Esophagus muscularis mucosa (tissue), 4 donors: ENCODE measurements at regions not wholly inside any gene's neighbourhood (a gene's known extent, or its start where the extent isn't known, plus 50 kb on each side); places are given as distances from the start of the nearest gene placed in this dataset.

ENCODE experiments used
- DNase-seq: peaks from one replicate; pipeline ENCODE4 v3.0.0-alpha.2; 2017; ENCODE audit errors: extremely low spot score
- H3K27ac ChIP-seq, 4 donors: fragments of 200-600 bp; sonication (generic); replicated peaks in 1 of 4; 1 replicate in 3 of 4; 2 replicates in 1 of 4; pipeline ENCODE4 v1.5.1; 2016 to 2019; ENCODE audit warnings: mild to moderate bottlenecking in 1 of 4
- H3K27me3 ChIP-seq, 4 donors: fragments of 200-600 bp; sonication (generic); one replicate each; pipeline versions ENCODE4 v1.5.1 to v1.6.0; 2016 to 2019
- H3K36me3 ChIP-seq, 4 donors: fragments of 200-600 bp; sonication (generic); one replicate each; pipeline ENCODE4 v1.5.1; 2016 to 2019
- H3K4me1 ChIP-seq, 4 donors: fragments of 200-600 bp; sonication (generic); one replicate each; pipeline ENCODE4 v1.5.1; 2016 to 2019
- H3K4me3 ChIP-seq, 4 donors: fragments of 200-600 bp; sonication (generic); 1 replicate in 2 of 4; 2 replicates in 2 of 4; pipeline ENCODE4 v1.5.1; 2016 to 2019; ENCODE audit warnings: mild to moderate bottlenecking in 4 of 4, moderate library complexity in 1 of 4
- H3K9me3 ChIP-seq, 4 donors: fragments of 200-600 bp; sonication (generic); 1 replicate in 3 of 4; 2 replicates in 1 of 4; pipeline ENCODE4 v1.5.1; 2016 to 2019
- EP300 ChIP-seq: sonication (generic); formaldehyde crosslinking; IDR thresholded peaks from one replicate; pipeline ENCODE4 v1.6.1; 2017; ENCODE audit warnings: antibody characterized with exemption
- POLR2A ChIP-seq: fragments of 450-650 bp; IDR thresholded peaks from one replicate; pipeline ENCODE4 v1.6.1; 2017; ENCODE audit warnings: antibody characterized with exemption, moderate library complexity, mild to moderate bottlenecking, low read depth
- POLR2AphosphoS5 ChIP-seq, 2 donors: sonication (generic); formaldehyde crosslinking; IDR thresholded peaks; one replicate each; pipeline ENCODE4 v1.6.1; 2017; ENCODE audit warnings: antibody characterized with exemption in 2 of 2
- WGBS: methylation state at CpG from one replicate; pipeline ENCODE4 v1.1.5; 2018; 5-methylcytosine and 5-hydroxymethylcytosine counted together
- intact Hi-C: fragments of 100-400 bp; cut with DNase I; formaldehyde crosslinking; loops from one replicate; pipeline ENCODE4 v1.15.1; 2023
- small RNA-seq, 3 donors: library from RNA; depleted of rRNA; stranded (forward); fragments of <200 nt; gene quantifications; one replicate each; pipeline ENCODE3, GENCODE V24; 2016
- TF ChIP-seq, protein P1 (sequence below), 3 experiments: fragments of 200-600 bp in 2 of 3; fragments of 450-650 bp in 1 of 3; sonication (generic) in 2 of 3; IDR thresholded peaks; one replicate each; pipeline ENCODE4 v1.5.1; 2017 to 2019; ENCODE audit warnings: antibody characterized with exemption in 3 of 3, mild to moderate bottlenecking in 2 of 3, moderate library complexity in 1 of 3

DNA sequence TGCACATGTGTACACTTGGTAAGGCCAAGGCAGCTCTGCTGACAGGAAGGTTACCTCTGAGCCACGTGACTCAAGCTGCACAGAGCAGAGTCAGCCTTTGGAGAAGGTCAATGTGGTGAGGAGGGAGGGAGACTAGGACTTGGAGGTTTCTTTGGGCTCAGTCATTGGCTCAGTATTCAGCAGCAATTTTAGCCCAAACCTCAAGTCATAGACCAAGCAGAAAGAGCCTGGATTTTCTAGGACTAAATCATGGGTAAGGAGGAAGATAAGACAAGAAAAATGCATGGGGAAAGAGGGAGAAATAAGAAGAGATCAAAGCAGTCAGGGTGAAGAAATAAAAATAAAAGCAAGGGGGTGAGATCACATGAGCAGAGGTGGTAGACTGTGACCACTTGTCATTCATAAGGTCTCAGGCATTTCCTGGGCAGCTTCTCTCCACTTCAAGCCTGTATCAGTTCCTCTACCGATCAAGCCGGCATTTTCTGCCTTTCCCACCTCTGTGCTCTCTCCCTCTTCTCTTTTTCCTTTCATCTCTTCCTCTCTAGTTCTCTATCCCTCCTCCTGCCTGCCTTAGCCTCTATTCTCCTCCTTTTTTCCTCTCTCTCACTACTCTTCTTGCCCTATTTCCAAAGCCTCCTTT is 51.7 kb upstream of the DUSP10 start:
- no peaks in the 10 kb centered on the region for H3K27me3 ChIP-seq
- H3K4me3 ChIP-seq: no peak overlapping the region
- intact Hi-C loops: no loop called here
- H3K4me1 ChIP-seq: no peaks in the 10 kb centered on the region
- no peaks in the 10 kb centered on the region for H3K36me3 ChIP-seq
- no peak for TF ChIP-seq EP300
- TF ChIP-seq, protein P1, sequence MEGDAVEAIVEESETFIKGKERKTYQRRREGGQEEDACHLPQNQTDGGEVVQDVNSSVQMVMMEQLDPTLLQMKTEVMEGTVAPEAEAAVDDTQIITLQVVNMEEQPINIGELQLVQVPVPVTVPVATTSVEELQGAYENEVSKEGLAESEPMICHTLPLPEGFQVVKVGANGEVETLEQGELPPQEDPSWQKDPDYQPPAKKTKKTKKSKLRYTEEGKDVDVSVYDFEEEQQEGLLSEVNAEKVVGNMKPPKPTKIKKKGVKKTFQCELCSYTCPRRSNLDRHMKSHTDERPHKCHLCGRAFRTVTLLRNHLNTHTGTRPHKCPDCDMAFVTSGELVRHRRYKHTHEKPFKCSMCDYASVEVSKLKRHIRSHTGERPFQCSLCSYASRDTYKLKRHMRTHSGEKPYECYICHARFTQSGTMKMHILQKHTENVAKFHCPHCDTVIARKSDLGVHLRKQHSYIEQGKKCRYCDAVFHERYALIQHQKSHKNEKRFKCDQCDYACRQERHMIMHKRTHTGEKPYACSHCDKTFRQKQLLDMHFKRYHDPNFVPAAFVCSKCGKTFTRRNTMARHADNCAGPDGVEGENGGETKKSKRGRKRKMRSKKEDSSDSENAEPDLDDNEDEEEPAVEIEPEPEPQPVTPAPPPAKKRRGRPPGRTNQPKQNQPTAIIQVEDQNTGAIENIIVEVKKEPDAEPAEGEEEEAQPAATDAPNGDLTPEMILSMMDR (IDR thresholded peaks at IDR 0.05): no peak
- no peak for TF ChIP-seq POLR2A
- WGBS: 74% methylated on average over 3 of the region's 3 CpGs
- no peaks in the 10 kb centered on the region for H3K9me3 ChIP-seq
- no peak for DNase-seq
- H3K27ac ChIP-seq: no peak overlapping the region

DNA sequence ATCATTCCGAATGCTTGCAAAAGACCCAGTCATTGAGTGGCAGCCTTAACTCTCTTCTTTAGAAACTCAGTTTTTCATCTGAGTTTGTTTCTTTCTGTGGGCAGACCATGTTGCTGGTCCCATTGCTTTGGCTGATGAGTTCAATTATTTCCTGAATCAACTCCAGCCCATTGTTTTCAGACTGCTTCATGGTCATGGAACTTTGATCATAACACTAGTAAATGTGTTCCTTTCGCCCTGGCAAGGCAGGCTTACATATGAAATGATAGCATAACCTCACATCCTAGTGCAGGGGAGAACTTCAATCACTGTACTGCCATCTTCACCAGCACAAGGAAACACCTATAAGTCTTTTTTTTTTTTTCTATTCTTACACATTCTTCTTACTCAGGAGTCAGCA is 50.0 kb upstream of the DUSP10 start:
- no peaks in the 10 kb centered on the region for H3K4me1 ChIP-seq
- no peak for TF ChIP-seq POLR2A
- TF ChIP-seq POLR2AphosphoS5 (IDR thresholded peaks at IDR 0.05): no peak
- no peak for TF ChIP-seq EP300
- TF ChIP-seq, protein P1 (IDR thresholded peaks at IDR 0.05): no peak
- intact Hi-C loops: no loop called here
- DNase-seq: no peak
- no peak overlapping the region for H3K4me3 ChIP-seq
- H3K36me3 ChIP-seq: no peaks in the 10 kb centered on the region
- 92% methylated on average over 2 of the region's 2 CpGs for WGBS
- H3K9me3 ChIP-seq: no peaks in the 10 kb centered on the region
- no peaks in the 10 kb centered on the region for H3K27me3 ChIP-seq
- H3K27ac ChIP-seq: no peak overlapping the region

Small RNA genes in the stretch of these regions (small RNA-seq; reads per million reads assigned to genes)
- gene RNU6-403P: 0 reads per million in 3 donors
